GM12892 (cell line): ENCODE measurements at regions not wholly inside any gene's neighbourhood (a gene's known extent, or its start where the extent isn't known, plus 50 kb on each side); places are given as distances from the start of the nearest gene placed in this dataset.

Experiments
- POLR2A ChIP-seq: IDR thresholded peaks from 2 replicates; pipeline ENCODE4 v1.6.1; 2011; ENCODE audit warnings: low read depth, low read length, control low read depth
- POLR2AphosphoS5 ChIP-seq: IDR thresholded peaks from 2 replicates; pipeline ENCODE4 v1.6.1; 2011; ENCODE audit warnings: low read depth, low read length, control low read depth

- no peak for TF ChIP-seq POLR2A
- no peak for TF ChIP-seq POLR2AphosphoS5
These were observed 58.3 kb upstream of the NFE2L2 start for GRCh38 chr2:177322801-177323261.
